NCI-H2029 treated with DMSO at 0.1 percent for 48 hours (cell line): ENCODE measurements at regions not wholly inside any gene's neighbourhood (a gene's known extent, or its start where the extent isn't known, plus 50 kb on each side); places are given as distances from the start of the nearest gene placed in this dataset.
A peak's percentile ranks its signal among the peaks of the same experiment; 100 is the strongest.

Experiments used
- DNase-seq: peaks from one replicate; lab custom pipeline; 2025; lab: John Stamatoyannopoulos, UW

- DNase-seq = no peak
Observed at GRCh38 chr2:4255491-4255890, 552.1 kb downstream of the DCDC2C start.

DNA sequence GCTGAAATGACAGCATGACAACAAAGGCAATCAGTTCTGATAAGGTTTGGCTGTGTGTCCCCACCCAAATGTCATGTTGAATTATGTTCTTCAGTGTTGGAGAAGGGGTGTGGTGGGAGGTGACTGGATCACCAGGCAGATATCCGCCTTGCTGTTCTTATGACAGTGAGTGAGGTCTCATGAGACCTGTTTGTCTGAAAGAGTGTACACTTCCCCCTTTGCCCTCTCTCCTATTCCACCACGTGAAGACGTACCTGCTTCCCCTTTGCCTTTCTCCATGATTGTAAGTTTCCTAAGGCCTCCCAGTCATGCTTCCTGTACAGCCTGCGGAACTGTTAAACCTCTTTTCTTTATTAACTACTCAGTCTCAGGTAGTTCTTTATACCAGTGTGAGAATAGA, 553.0 kb downstream of the DCDC2C start:
- DNase-seq = no peak

DNA sequence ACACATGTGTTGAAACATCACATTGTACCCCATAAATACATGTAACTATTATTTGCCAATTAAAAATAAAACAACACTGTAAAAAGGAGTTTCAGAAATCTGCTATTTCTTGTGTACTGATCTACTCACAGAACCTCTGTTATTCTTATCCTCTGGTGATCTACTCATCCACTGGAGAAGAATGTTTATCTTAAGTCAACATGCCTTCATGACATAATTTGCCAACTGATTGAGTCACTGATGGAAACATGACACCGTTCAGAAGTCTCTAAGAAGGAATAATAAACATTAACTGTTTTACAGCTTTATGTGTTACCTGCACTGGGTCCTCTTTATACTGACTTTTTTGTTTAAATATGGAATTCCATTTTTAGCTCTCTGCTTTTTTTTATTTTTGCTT, 555.2 kb downstream of the DCDC2C start:
- DNase-seq = peak; percentile 51

DNA sequence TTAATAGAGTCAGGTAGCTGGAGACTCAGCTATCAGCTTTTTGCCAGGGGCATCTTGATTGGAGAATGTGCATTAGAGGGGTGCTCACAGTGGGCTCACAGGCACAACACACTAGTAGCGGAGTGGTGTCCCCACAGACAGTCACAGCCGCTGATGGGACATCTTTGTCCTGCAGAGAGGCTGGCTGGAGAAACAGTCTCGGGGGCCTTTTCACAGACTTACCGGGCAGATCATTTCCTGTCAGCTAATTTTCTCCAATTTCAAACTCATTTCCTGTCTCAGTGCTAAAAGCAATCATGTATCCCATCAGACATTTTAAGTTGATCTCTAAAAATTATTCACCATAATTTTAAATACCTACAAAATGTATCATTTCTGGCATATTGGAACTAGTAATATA, 562.6 kb downstream of the DCDC2C start:
- no peak for DNase-seq

DNA sequence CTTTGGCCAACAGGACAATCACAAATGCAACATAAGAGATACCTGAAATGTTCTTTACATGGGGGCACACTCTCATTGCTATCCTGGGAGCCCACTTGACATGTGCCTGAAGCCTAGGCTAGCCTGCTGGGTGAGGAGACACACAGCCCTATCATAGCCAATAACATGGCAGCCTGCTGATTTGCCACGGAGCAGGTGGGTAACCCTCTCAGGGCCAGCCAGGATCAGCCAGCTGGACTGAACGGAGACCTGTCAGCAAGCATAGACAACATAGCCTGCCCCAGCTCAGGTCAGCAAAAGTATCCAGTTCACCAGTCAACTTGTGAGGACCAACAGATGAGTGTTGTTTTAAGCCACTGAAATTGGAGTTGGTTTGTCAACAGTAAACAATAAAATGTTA, 566.5 kb downstream of the DCDC2C start:
- DNase-seq = no peak

DNA sequence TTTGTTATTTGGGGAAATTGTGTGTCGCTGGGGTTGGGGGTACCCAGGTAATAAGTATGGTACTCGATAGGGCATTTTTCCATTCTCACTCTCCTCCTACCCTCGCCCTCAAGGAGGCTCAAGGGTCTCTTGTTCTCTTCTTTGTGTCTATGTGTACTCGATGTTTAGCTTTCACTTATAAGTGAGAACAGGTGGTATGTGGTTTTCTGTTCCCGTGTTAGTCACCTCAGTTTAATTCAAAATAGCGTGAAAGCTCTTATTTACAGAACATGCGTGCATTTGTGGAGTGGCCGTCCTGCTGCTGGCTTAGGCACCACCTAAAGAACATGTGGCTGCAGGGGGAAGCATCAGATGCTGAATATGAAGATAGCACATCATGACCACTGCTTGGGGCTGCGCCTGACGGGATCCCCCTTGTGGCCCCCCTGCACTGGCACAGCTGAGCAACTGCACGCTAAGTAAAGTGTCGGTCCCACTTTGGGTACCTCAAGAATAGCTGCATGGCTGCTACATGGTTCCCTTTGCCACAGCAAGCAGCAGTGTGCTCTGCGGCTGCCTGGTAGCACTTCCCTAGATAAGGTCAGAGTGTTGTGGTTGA, 569.0 kb downstream of the DCDC2C start:
- peak; percentile 51 for DNase-seq

GRCh38 chr2:4278392-4278791, 575.0 kb downstream of the DCDC2C start:
- DNase-seq = no peak

DNA sequence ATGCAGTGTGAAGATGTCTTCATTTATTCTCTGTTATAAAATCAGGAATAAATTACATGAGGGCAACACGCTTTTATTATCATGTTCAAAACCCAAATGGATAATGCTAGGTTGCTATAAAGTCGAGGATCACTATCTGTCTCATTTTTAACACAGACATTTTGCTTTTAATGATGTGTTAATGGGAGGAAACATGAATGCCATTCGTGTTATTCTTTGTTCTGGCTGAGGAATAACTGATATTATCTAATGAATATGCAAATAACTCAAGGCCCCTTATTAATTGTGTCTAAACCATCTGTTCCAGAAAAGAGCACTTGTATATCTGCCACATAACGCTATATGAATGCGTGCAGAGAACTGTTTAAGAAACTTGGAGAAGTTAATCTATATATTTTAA, 576.1 kb downstream of the DCDC2C start:
- no peak for DNase-seq

DNA sequence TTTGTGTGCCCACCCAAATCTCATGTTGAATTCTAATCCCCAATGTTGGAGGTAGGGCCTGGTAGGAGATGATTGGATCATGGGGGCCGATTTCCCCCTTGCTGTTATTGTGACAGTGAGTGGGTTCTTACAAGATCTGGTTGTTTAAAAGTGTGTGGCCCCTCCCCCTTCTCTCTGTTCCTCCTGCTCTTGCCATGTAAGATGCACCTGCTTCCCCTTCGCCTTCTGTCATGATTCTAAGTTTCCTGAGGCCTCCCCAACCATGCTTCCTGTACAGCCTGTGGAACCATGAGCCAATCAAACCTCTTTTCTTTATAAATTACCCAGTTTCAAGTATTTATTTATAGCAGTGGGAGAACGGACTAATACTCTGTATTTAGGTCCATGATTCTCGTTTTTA, 588.1 kb downstream of the DCDC2C start:
- no peak for DNase-seq

GRCh38 chr2:4295680-4296079, 592.3 kb downstream of the DCDC2C start:
- DNase-seq = no peak

DNA sequence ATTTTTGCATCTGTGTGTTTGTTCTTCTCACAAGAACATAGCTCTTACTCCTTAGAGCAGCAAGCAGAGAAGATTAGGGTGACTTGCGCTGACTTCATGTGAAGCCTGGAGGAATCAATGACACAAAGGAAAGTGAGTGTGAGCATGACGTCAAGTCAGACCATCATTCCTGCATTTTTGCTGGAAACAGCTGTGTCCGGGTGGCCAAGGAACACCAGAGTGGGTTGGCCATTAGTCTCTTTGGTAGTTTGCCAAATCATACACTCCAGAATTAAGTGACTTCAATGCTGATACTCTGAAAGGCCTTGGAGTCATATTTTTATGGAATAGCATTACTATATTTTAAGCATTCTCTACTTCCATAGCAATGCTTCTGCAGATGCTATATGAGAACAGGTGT, 597.2 kb downstream of the DCDC2C start:
- DNase-seq = no peak

DNA sequence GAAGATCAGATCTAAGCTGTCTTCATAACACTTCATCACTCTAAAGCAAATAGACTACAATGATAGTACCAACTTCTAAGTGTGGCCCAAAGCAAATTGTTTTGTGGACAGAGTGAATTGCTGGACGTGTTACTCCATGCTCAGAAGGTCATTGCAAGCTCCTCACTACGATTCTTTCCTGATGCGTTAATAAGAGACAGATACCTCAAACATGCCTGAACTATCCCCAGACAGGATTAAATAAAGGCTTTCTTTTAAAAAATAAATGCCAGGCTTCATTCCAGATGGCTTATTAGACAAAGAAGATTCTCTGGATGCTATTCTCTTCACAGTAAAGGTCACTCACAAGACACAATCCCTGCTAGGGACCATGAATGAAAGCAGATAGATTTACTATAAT, 621.2 kb downstream of the DCDC2C start:
- no peak for DNase-seq

DNA sequence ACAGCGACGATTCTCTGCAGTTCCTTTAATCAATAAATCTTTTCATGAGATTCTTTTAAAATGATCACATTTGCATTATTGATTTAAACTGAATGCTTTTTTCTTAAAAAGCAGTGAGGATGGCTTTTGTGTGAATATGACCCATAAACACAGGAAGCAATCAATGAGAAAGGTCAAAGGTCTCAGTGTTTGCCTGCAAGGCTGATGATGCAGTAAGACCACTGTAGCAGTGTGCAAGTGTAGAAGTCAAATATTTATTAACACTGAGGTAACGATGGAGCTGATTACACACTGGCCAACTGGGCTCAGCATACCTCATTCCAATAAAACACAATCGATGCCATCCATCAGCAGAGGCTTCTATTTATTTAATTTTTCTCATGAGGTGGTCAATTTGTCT, 633.5 kb downstream of the DCDC2C start:
- no peak for DNase-seq

DNA sequence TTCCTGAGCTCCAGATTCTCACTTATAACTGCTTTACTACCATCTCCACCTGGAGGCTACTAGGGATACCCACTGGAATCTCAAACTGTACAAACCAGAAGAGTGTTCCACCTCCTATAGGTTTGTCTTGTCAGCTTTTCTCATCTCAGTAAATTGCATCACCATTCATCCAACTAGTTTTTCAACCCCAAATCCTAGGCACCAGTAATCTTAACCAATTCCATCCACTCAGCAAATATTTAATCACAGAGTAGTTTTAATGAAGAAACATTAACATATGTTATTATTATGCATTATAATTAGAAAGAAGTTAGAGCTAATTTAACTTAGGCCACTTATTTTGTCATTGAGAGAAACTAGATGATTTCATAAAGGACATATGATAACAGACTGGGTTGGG, 635.0 kb downstream of the DCDC2C start:
- no peak for DNase-seq

DNA sequence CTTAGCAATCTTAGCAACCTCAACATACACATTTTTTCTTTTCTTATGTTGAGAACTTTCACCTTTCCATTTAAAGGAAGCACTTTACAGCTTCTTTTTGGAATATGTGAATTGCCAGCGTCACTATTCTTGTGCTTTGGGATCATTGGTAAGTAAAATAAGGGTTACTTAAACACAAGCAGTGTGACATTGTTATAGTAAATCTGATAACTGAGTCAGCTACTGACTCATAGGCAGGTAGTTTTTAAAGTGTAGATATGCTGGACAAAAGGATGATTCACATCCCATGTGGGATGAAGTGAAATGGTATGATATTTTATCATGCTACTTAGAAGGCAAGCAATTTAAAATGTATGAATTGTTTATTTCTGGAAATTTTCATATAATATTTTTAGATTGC, 637.2 kb downstream of the DCDC2C start:
- no peak for DNase-seq

DNA sequence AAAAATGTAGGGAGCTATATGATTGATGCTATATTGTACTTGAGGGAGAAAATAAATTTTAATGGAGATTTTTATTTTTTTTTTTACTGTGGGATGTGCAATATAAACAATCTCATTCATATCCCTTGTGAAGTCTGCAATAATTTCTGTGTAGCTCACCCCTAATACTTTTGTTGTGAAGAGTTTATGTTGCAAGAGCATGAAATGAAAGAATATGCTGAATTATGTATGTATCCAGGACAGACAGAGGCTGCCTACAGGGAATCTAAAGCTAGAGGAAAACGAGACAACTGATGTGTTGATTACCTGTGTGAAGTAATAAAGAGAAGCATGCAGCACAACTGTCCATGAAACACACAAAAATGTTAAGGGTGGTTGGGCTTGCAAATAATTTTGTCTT, 643.3 kb downstream of the DCDC2C start:
- no peak for DNase-seq

- no peak for DNase-seq
Observed at GRCh38 chr2:4353668-4354067, 650.3 kb downstream of the DCDC2C start.

- DNase-seq = no peak
Observed at GRCh38 chr2:4354164-4354563, 650.8 kb downstream of the DCDC2C start.

GRCh38 chr2:4354678-4355077, 651.3 kb downstream of the DCDC2C start:
- no peak for DNase-seq

DNA sequence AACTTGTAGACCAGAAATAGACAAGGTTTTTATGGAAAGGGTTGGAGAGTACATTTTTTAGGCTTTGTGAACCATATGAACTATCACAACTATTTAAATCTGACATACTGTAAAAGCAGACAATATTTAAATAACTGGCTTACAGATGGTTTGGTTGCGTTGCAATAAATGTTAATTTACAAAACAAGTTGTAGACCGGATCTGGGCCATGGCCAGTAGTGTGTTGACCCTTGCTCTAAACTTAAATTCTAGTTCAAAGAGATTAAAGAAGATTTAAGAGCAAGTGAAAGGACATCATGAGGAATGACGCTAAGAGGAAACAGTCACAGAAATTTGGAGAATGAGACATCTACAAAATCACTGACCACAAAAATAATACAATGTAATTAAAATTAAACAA, 652.7 kb downstream of the DCDC2C start:
- DNase-seq = no peak

DNA sequence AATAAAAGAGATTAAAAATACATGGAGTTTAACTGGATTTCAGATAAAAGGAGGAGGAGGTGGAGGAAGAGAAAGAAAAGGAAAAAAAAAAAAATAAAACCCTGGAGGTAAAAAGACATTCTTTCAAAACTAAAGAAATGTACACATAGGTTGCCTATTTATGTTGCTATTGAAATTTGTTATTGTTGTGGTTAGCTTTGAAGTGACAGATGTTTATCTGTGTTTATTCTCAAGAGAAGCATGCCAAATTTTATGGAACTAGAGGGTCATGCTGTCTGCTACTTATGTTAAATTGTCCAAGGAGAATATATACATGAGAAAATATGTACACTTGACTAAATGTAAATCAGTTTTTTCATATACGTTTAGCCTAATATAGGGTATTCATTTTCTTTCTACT, 653.2 kb downstream of the DCDC2C start:
- DNase-seq = no peak

DNA sequence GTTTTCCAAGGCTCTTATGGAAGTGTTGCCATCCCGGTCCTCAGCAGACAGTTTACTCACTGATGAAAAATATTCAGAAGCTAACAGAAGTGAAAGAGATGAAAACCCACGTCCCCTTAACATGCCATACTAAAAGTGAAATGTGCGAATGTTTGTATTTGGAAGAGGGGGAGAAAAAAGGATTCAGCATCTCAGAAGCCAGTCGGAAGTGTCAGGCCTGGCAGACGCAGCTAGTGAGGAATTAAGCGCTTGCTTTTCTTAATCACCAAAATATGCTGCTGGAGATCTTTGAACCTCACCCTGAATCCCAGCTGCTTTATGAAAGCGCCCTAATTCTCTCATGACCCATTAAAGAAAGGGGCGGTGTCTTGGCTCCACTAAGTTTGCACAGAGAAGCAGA, 653.7 kb downstream of the DCDC2C start:
- no peak for DNase-seq

DNA sequence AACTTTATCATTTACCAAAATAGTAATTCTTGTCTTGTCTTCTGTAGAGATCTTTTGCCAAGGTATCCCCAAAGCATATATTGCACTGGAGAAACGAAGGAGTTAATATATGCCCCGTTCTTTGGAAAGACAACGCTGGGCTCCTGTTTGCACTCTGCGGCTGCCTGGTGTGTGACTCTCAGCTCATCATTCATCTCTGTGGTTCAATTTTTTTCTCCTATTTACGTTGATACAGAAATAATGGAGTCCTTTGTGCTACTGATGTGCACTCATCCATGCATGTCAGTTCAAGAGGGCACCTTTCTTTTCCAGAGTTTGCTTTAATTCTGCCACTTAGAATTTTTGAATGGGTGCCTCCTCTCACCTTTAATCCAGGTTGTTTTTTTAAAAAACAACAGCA, 655.5 kb downstream of the DCDC2C start:
- DNase-seq = peak; percentile 80

DNA sequence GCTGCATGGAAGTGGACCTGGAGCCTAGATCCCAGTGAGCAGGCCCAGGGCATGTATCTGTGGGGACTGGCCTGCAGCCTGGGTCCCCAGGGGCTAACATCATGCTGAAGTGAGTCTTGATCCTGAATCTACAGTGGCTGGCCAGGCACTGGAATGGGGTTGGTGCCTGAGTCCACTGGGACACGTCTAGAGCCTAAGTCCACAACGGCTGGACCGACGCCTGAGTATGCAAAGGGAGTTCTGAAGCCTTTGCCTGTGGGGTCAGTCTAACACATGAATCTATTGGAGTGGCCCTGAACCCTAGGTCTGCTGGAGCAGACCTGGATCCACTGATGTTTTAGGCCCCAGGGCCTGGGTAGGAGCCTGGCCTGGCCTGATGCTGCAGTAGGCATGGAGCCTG, 665.5 kb downstream of the DCDC2C start:
- DNase-seq = no peak
